Spleen (tissue), 11 donors: ENCODE measurements at regions not wholly inside any gene's neighbourhood (a gene's known extent, or its start where the extent isn't known, plus 50 kb on each side); places are given as distances from the start of the nearest gene placed in this dataset.
"Not testable (repeated sequence)": the region's sequence is repeated elsewhere in the genome, so short reads cannot be mapped to it uniquely, and the experiment has no call there.

ENCODE experiments used
- DNase-seq: peaks from one replicate; pipeline ENCODE4 v3.0.0-alpha.2; 2020
- H3K27ac ChIP-seq, 8 donors: fragments of 200-600 bp; sonication (generic) in 7 of 8; 1 replicate in 4 of 8; 2 replicates in 4 of 8; pipeline versions ENCODE4 v1.5.0 to v1.8.0; 2016 to 2021; ENCODE audit warnings: inconsistent platforms in 4 of 8, mild to moderate bottlenecking in 4 of 8, moderate library complexity in 1 of 8
- H3K27me3 ChIP-seq, 7 donors: fragments of 200-600 bp; sonication (generic) in 6 of 7; replicated peaks in 1 of 7; 1 replicate in 4 of 7; 2 replicates in 3 of 7; pipeline versions ENCODE4 v1.5.0 to v1.8.0; 2016 to 2021; ENCODE audit warnings: inconsistent platforms in 3 of 7, mild to moderate bottlenecking in 1 of 7
- H3K36me3 ChIP-seq, 6 donors: fragments of 200-600 bp; sonication (generic) in 5 of 6; 1 replicate in 4 of 6; 2 replicates in 2 of 6; pipeline versions ENCODE4 v1.5.0 to v1.8.0; 2016 to 2021; ENCODE audit warnings: inconsistent platforms in 2 of 6
- H3K4me1 ChIP-seq, 6 donors: fragments of 200-600 bp; sonication (generic) in 5 of 6; 1 replicate in 3 of 6; 2 replicates in 3 of 6; pipeline versions ENCODE4 v1.5.0 to v1.8.0; 2016 to 2021; ENCODE audit warnings: inconsistent platforms in 3 of 6
- H3K4me3 ChIP-seq, 8 donors: fragments of 200-600 bp; sonication (generic) in 7 of 8; 1 replicate in 4 of 8; 2 replicates in 4 of 8; pipeline versions ENCODE4 v1.5.0 to v1.8.0; 2016 to 2021; ENCODE audit warnings: inconsistent platforms in 4 of 8, mild to moderate bottlenecking in 4 of 8, moderate library complexity in 2 of 8
- H3K9me3 ChIP-seq, 8 donors: fragments of 200-600 bp; sonication (generic) in 7 of 8; 1 replicate in 4 of 8; 2 replicates in 4 of 8; pipeline versions ENCODE4 v1.5.0 to v1.8.0; 2016 to 2021; ENCODE audit warnings: inconsistent platforms in 4 of 8
- CTCF ChIP-seq, 11 experiments: fragments of 200-600 bp in 7 of 11; fragments of 450-650 bp in 4 of 11; sonication (generic) in 4 of 11; IDR thresholded peaks in 8 of 11; conservative IDR thresholded peaks in 3 of 11; 1 replicate in 7 of 11; 2 replicates in 4 of 11; pipeline versions ENCODE4 v1.4.0 to v1.8.0; 2016 to 2021; ENCODE audit warnings: antibody characterized with exemption in 11 of 11, inconsistent platforms in 4 of 11, mild to moderate bottlenecking in 1 of 11
- POLR2A ChIP-seq, 3 donors: fragments of 450-650 bp; IDR thresholded peaks; one replicate each; pipeline ENCODE4 v1.5.1; 2017; ENCODE audit warnings: antibody characterized with exemption in 3 of 3, mild to moderate bottlenecking in 1 of 3
- POLR2AphosphoS5 ChIP-seq, 3 donors: sonication (generic); formaldehyde crosslinking; IDR thresholded peaks; one replicate each; pipeline ENCODE4 v1.5.1; 2017; ENCODE audit warnings: antibody characterized with exemption in 3 of 3
- WGBS, 5 donors: extraction: QIAGEN DNeasy Blood & Tissue Kit in 3 of 5; methylation state at CpG; one replicate each; pipeline versions ENCODE4 v1.1.5 to v1.1.7; 2013 to 2018; 5-methylcytosine and 5-hydroxymethylcytosine counted together
- intact Hi-C: fragments of 100-400 bp; cut with DNase I; formaldehyde crosslinking; loops from one replicate; pipeline ENCODE4 v1.15.0; 2023; ENCODE audit warnings: low total_unique reads
- donor health status: healthy with polysubstance abuse.
- donor health status: DM: no; HTN: no; CAD: no; lungs with moderate emphysema.
- donor health status: DM: no; HTN: no; CAD: no.
- donor health status: Bipolar disorder and iron deficiency.
- donor health status: healthy.
- donor health status: DM: no; HTN: no; CAD: no.
- donor health status: DM: yes; HTN: yes; CAD: no.

- TF ChIP-seq POLR2AphosphoS5 (IDR thresholded peaks at IDR 0.05) (no peak), CTCF (IDR thresholded peaks at IDR 0.05 in 8 of 11, conservative IDR thresholded peaks at IDR 0.05 in 3 of 11) (no peak), POLR2A (IDR thresholded peaks at IDR 0.05) (no peak)
- DNase-seq: no peak
- no peak overlapping the region for H3K4me3 ChIP-seq
Measured at GRCh38 chr15:20659265-20659664, 117.7 kb upstream of the GOLGA6L6 start.

GRCh38 chr15:20658024-20658423 is 116.4 kb upstream of the GOLGA6L6 start:
- H3K27ac ChIP-seq: no peak overlapping the region
- DNase-seq: no peak
- TF ChIP-seq POLR2AphosphoS5 (IDR thresholded peaks at IDR 0.05) (no peak), POLR2A (IDR thresholded peaks at IDR 0.05) (no peak), CTCF (IDR thresholded peaks at IDR 0.05 in 8 of 11, conservative IDR thresholded peaks at IDR 0.05 in 3 of 11) (no peak)
- 39 to 60% (median 54%) methylated on average over 5 of the region's 5 CpGs for WGBS, 5 donors
- no peak overlapping the region for H3K4me3 ChIP-seq
- H3K9me3 ChIP-seq: no peaks in the 10 kb centered on the region
- peaks cover 0 to 4% (median 0%) of the 10 kb centered on the region in 7 donors for H3K27me3 ChIP-seq
- intact Hi-C loops: no loop called here
- H3K36me3 ChIP-seq: no peaks in the 10 kb centered on the region
- no peaks in the 10 kb centered on the region for H3K4me1 ChIP-seq

More at GRCh38 chr15:20659265-20659664, 117.7 kb upstream of the GOLGA6L6 start:
- H3K27ac ChIP-seq: no peak overlapping the region
- H3K4me1 ChIP-seq: no peaks in the 10 kb centered on the region
- peaks cover 0 to 4% (median 0%) of the 10 kb centered on the region in 7 donors for H3K27me3 ChIP-seq
- no peaks in the 10 kb centered on the region for H3K9me3 ChIP-seq
- no peaks in the 10 kb centered on the region for H3K36me3 ChIP-seq
- 70 to 79% (median 72%) methylated on average over 8 of the region's 8 CpGs for WGBS, 5 donors
- intact Hi-C loops: no loop called here

- intact Hi-C loops: no loop called here
- Histone ChIP-seq H3K4me1 (no peaks in the 10 kb centered on the region), H3K27me3 (peaks cover 0 to 4% (median 0%) of the 10 kb centered on the region in 7 donors), H3K9me3 (no peaks in the 10 kb centered on the region), H3K36me3 (no peaks in the 10 kb centered on the region), H3K27ac (no peak overlapping the region), H3K4me3 (no peak overlapping the region)
- TF ChIP-seq CTCF (IDR thresholded peaks at IDR 0.05 in 8 of 11, conservative IDR thresholded peaks at IDR 0.05 in 3 of 11) (no peak), POLR2AphosphoS5 (IDR thresholded peaks at IDR 0.05) (no peak), POLR2A (IDR thresholded peaks at IDR 0.05) (no peak)
- 84 to 91% (median 88%) methylated on average over 1 of the region's 1 CpG for WGBS, 5 donors
- no peak for DNase-seq
Measured at GRCh38 chr15:20657084-20657483, 115.5 kb upstream of the GOLGA6L6 start.

DNA sequence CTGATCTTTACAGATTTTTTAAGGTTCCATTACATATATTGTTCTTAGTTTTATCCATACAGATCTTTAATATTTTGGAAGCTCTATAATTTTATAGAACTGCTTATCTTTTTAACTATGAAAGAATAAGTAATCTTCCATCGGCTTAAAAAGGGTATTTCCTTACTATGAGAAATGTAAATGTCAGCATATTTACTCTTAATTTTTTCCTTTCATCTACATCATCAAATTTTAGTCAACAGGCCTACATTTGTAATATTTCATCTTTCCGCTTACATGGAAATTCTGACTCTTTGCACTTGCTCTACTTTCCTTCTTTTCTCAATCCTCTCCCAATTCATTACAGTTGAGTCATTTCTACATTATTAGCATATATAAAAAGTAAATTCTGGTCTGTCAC is 111.3 kb upstream of the GOLGA6L6 start:
- 79 to 89% (median 83%) methylated on average over 2 of the region's 2 CpGs for WGBS, 5 donors
- TF ChIP-seq POLR2AphosphoS5 (IDR thresholded peaks at IDR 0.05) (no peak), CTCF (IDR thresholded peaks at IDR 0.05 in 8 of 11, conservative IDR thresholded peaks at IDR 0.05 in 3 of 11) (no peak), POLR2A (IDR thresholded peaks at IDR 0.05) (no peak)
- no peaks in the 10 kb centered on the region for H3K36me3 ChIP-seq
- intact Hi-C loops: no loop called here
- DNase-seq: no peak
- H3K27me3 ChIP-seq: no peaks in the 10 kb centered on the region
- no peaks in the 10 kb centered on the region for H3K4me1 ChIP-seq
- H3K27ac ChIP-seq: no peak overlapping the region
- H3K4me3 ChIP-seq: no peak overlapping the region
- H3K9me3 ChIP-seq: no peaks in the 10 kb centered on the region

DNA sequence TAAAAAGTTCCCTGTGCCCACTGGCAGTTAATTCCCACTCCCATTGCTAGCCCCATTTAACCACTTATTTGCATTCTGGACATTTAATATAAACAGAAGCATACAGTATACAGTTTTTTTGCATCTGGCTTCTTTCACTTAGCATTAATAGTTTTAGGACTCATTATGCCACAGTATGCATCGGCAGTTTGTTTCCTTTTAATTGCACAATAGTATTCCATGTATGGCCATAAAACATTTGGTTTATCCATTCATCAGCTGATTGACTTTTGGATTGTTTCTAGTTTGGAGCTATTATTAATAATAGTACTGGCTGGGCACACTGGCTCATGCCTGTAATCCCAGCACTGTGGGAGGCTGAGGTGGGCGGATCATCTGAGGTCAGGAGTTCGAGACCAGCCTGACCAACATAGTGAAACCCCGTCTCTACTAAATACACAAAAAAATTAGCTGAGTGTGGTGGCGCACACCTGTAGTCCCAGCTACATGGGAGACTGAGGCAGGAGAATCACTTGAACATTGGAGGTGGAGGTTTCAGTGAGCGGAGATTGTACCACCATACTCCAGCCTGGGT is 106.9 kb upstream of the GOLGA6L6 start:
- peaks cover 0 to 14% (median 0%) of the 10 kb centered on the region in 6 donors for H3K4me1 ChIP-seq
- H3K9me3 ChIP-seq, H3K27me3 ChIP-seq, intact Hi-C loops, DNase-seq, H3K27ac ChIP-seq, H3K36me3 ChIP-seq, H3K4me3 ChIP-seq: not testable (repeated sequence)
- 78 to 88% (median 83%) methylated on average over 6 of the region's 6 CpGs for WGBS, 5 donors
